Osteocyte (in vitro differentiated cells): ENCODE measurements at regions not wholly inside any gene's neighbourhood (a gene's known extent, or its start where the extent isn't known, plus 50 kb on each side); places are given as distances from the start of the nearest gene placed in this dataset.

Source experiments
- DNase-seq: peaks from one replicate; pipeline ENCODE4 v3.0.0; 2021; ENCODE audit warnings: mixed read lengths; ENCODE audit not compliant: unreplicated experiment; ENCODE audit errors: extremely low spot score
- H3K27ac Mint-ChIP-seq: one replicate; pipeline ENCODE4 v1.8.0; 2021; ENCODE audit warnings: mild to moderate bottlenecking, mixed read lengths; ENCODE audit not compliant: unreplicated experiment
- H3K27me3 Mint-ChIP-seq: one replicate; pipeline ENCODE4 v1.8.0; 2021; ENCODE audit warnings: mixed read lengths; ENCODE audit not compliant: unreplicated experiment
- H3K36me3 Mint-ChIP-seq: one replicate; pipeline ENCODE4 v1.8.0; 2021; ENCODE audit warnings: mixed read lengths; ENCODE audit not compliant: unreplicated experiment
- H3K4me1 Mint-ChIP-seq: one replicate; pipeline ENCODE4 v1.8.0; 2021; ENCODE audit warnings: mixed read lengths; ENCODE audit not compliant: unreplicated experiment
- H3K4me3 Mint-ChIP-seq: one replicate; pipeline ENCODE4 v1.8.0; 2021; ENCODE audit warnings: mild to moderate bottlenecking, moderate library complexity, mixed read lengths; ENCODE audit not compliant: unreplicated experiment
- H3K9me3 Mint-ChIP-seq: one replicate; pipeline ENCODE4 v1.8.0; 2021; ENCODE audit warnings: mixed read lengths; ENCODE audit not compliant: unreplicated experiment
- TF ChIP-seq, protein P1 (sequence below): fragments of 200-600 bp; sonication (generic); IDR thresholded peaks from 2 replicates; pipeline ENCODE4 v1.5.0; 2021; ENCODE audit warnings: antibody characterized with exemption, mild to moderate bottlenecking, moderate library complexity

DNA sequence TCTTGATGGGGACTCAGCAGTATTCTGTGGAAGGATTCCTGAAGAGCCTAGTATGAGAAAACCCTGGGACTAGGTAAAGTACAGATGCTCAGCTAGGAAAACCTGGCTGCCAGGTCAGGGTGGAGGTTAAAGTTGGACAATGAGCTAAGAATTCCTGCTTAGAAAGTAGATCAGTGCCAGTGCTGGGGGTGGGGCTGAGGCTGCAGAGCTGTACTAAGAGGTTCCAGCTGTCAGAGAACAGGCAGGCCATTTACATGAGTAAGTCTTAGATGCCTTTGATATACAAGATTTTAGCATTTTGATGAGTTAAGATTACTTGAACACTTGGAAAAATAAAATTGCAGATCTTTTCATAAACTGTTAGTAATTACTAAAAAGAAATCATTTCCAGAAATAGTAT is 332.3 kb upstream of the NUDT12 start:
- TF ChIP-seq, protein P1, sequence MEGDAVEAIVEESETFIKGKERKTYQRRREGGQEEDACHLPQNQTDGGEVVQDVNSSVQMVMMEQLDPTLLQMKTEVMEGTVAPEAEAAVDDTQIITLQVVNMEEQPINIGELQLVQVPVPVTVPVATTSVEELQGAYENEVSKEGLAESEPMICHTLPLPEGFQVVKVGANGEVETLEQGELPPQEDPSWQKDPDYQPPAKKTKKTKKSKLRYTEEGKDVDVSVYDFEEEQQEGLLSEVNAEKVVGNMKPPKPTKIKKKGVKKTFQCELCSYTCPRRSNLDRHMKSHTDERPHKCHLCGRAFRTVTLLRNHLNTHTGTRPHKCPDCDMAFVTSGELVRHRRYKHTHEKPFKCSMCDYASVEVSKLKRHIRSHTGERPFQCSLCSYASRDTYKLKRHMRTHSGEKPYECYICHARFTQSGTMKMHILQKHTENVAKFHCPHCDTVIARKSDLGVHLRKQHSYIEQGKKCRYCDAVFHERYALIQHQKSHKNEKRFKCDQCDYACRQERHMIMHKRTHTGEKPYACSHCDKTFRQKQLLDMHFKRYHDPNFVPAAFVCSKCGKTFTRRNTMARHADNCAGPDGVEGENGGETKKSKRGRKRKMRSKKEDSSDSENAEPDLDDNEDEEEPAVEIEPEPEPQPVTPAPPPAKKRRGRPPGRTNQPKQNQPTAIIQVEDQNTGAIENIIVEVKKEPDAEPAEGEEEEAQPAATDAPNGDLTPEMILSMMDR, result no peak
- DNase-seq, result no peak
- H3K27ac Mint-ChIP-seq, result no peak overlapping the region
- H3K27me3 Mint-ChIP-seq, result no peaks in the 10 kb centered on the region
- no peak overlapping the region for H3K4me3 Mint-ChIP-seq
- H3K36me3 Mint-ChIP-seq, result no peaks in the 10 kb centered on the region
- H3K9me3 Mint-ChIP-seq, result no peaks in the 10 kb centered on the region
- H3K4me1 Mint-ChIP-seq, result no peaks in the 10 kb centered on the region

- no peak for DNase-seq
- Mint-ChIP-seq H3K27me3 (peaks cover 3% of the 10 kb centered on the region), H3K9me3 (no peaks in the 10 kb centered on the region), H3K27ac (no peak overlapping the region), H3K36me3 (no peaks in the 10 kb centered on the region), H3K4me3 (no peak overlapping the region), H3K4me1 (no peaks in the 10 kb centered on the region)
- TF ChIP-seq, protein P1, result no peak
Measured at GRCh38 chr5:103891151-103891550, 328.6 kb upstream of the NUDT12 start.

DNA sequence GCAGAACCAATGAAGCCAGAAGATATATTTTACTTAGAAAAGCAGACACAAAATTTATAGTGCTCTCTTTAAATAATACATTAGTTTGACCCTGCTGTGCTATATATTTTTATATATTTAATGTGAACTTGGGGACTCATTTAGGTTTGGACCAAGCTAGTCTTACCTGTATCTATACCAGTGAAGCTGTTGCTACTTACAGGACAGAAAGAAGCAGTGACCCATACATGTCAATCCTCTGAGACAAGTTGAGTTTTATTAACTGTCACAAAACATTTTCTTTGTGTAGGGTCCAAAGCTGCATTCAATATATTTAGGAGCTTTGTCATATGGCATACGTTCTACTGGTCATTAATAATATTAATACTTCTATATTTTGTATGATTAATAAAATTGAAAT is 327.7 kb upstream of the NUDT12 start:
- Mint-ChIP-seq H3K4me1 (no peaks in the 10 kb centered on the region), H3K27ac (no peak overlapping the region), H3K36me3 (no peaks in the 10 kb centered on the region), H3K9me3 (no peaks in the 10 kb centered on the region), H3K27me3 (peaks cover 3% of the 10 kb centered on the region), H3K4me3 (no peak overlapping the region)
- no peak for DNase-seq
- TF ChIP-seq, protein P1, result no peak

GRCh38 chr5:103889500-103890209 is 327.1 kb upstream of the NUDT12 start:
- Mint-ChIP-seq H3K4me1 (no peaks in the 10 kb centered on the region), H3K27me3 (peaks cover 3% of the 10 kb centered on the region), H3K27ac (no peak overlapping the region), H3K9me3 (no peaks in the 10 kb centered on the region), H3K4me3 (no peak overlapping the region), H3K36me3 (no peaks in the 10 kb centered on the region)
- TF ChIP-seq, protein P1, result no peak
- DNase-seq, result no peak

DNA sequence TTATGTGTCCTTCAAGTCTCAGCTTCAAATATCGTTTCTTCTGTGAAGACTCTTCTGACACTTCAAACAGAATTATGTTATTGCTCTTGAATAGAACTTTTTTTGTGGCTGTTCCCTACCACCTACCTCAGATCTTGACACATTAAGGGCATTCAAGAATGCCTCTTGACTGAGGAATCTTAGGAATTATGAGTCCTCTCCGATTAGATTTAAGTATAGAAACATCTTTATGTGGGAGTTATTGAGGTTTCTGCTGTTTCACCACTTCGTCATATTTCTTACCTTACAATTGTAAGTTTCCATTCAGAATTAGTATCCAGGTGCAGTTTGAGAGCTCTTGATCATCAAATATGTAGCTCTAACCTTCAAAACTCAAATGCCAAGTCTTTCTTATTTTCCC is 324.2 kb upstream of the NUDT12 start:
- Mint-ChIP-seq H3K27ac (no peak overlapping the region), H3K4me3 (no peak overlapping the region), H3K36me3 (no peaks in the 10 kb centered on the region), H3K27me3 (peaks cover 3% of the 10 kb centered on the region), H3K4me1 (no peaks in the 10 kb centered on the region), H3K9me3 (no peaks in the 10 kb centered on the region)
- TF ChIP-seq, protein P1, result no peak
- no peak for DNase-seq
